Thyroid gland (tissue), 4 donors: ENCODE measurements at regions not wholly inside any gene's neighbourhood (a gene's known extent, or its start where the extent isn't known, plus 50 kb on each side); places are given as distances from the start of the nearest gene placed in this dataset.

Experiments used
- POLR2A ChIP-seq, 2 donors: fragments of 450-650 bp; IDR thresholded peaks; one replicate each; pipeline ENCODE4 v1.6.1; 2017; ENCODE audit warnings: antibody characterized with exemption in 2 of 2, mild to moderate bottlenecking in 2 of 2, moderate library complexity in 1 of 2
- TF ChIP-seq, protein P1 (sequence below), 6 experiments: fragments of 200-600 bp in 3 of 6; fragments of 450-650 bp in 3 of 6; sonication (generic) in 3 of 6; IDR thresholded peaks; one replicate each; pipeline ENCODE4 v1.5.1; 2016 to 2019; ENCODE audit warnings: antibody characterized with exemption in 6 of 6, mild to moderate bottlenecking in 2 of 6, inconsistent platforms in 1 of 6, moderate library complexity in 1 of 6

DNA sequence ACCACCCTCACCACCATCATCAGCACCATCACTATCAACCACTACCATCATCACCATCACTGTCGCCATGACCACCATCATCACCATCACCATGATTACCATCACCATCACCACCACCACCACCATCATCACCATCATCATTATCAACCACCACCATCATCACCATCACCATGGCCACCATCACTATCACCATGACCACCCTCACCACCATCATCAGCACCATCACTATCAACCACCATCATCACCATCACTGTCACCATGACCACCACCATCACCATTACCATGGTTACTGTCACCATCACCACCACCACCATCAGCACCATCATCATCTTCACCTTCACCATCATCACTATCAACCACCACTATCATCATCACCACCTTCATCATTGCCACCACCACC is 183.4 kb downstream of the SHANK2 start:
- TF ChIP-seq, protein P1, sequence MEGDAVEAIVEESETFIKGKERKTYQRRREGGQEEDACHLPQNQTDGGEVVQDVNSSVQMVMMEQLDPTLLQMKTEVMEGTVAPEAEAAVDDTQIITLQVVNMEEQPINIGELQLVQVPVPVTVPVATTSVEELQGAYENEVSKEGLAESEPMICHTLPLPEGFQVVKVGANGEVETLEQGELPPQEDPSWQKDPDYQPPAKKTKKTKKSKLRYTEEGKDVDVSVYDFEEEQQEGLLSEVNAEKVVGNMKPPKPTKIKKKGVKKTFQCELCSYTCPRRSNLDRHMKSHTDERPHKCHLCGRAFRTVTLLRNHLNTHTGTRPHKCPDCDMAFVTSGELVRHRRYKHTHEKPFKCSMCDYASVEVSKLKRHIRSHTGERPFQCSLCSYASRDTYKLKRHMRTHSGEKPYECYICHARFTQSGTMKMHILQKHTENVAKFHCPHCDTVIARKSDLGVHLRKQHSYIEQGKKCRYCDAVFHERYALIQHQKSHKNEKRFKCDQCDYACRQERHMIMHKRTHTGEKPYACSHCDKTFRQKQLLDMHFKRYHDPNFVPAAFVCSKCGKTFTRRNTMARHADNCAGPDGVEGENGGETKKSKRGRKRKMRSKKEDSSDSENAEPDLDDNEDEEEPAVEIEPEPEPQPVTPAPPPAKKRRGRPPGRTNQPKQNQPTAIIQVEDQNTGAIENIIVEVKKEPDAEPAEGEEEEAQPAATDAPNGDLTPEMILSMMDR (IDR thresholded peaks at IDR 0.05): no peak
- no peak for TF ChIP-seq POLR2A (IDR thresholded peaks at IDR 0.05)
